Retinal pigment epithelial cell (primary cell): ENCODE measurements at regions not wholly inside any gene's neighbourhood (a gene's known extent, or its start where the extent isn't known, plus 50 kb on each side); places are given as distances from the start of the nearest gene placed in this dataset.
"Not testable (repeated sequence)": the region's sequence is repeated elsewhere in the genome, so short reads cannot be mapped to it uniquely, and the experiment has no call there.

Experiments used
- DNase-seq: peaks from one replicate; pipeline ENCODE4 v3.0.0-alpha.2; 2010; ENCODE audit warnings: low read depth
- H3K4me3 ChIP-seq: 2 replicates; pipeline ENCODE4 v1.5.1; 2011; ENCODE audit warnings: mild to moderate bottlenecking, low read length, control low read depth, moderate library complexity
- TF ChIP-seq, protein P1 (sequence below): conservative IDR thresholded peaks from 2 replicates; pipeline ENCODE4 v1.5.1; 2011; ENCODE audit warnings: low read depth, low read length, control low read depth, inconsistent platforms

DNA sequence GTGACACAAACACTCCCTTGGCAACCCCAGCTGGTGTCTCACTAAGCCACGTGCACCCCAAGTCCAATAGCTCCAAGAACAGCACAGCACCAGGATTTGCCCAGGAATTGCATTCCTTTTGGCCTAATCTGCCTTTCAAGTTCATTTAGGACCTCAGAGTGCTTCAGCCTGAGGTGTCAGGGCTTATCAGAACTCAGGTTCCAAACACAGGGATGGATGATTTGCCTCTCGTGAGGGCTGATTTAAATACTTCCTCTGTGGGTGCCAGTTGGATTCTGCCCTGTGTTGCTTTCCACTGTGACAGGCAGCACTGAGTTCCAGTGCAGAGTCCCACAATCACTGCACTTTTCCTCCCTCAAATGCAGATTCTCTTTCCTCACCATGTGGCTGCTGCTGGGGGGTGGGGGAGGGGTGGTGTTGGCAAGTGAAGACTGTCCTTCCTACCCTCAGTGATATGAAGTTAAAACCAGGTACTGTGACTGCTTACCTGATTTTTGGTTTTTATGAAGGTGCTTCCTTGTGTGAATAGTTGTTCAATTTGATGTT, 204.3 kb upstream of the STAC start:
- DNase-seq = peak; percentile 54
- no peak overlapping the region for H3K4me3 ChIP-seq
- TF ChIP-seq, protein P1, sequence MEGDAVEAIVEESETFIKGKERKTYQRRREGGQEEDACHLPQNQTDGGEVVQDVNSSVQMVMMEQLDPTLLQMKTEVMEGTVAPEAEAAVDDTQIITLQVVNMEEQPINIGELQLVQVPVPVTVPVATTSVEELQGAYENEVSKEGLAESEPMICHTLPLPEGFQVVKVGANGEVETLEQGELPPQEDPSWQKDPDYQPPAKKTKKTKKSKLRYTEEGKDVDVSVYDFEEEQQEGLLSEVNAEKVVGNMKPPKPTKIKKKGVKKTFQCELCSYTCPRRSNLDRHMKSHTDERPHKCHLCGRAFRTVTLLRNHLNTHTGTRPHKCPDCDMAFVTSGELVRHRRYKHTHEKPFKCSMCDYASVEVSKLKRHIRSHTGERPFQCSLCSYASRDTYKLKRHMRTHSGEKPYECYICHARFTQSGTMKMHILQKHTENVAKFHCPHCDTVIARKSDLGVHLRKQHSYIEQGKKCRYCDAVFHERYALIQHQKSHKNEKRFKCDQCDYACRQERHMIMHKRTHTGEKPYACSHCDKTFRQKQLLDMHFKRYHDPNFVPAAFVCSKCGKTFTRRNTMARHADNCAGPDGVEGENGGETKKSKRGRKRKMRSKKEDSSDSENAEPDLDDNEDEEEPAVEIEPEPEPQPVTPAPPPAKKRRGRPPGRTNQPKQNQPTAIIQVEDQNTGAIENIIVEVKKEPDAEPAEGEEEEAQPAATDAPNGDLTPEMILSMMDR = no peak

DNA sequence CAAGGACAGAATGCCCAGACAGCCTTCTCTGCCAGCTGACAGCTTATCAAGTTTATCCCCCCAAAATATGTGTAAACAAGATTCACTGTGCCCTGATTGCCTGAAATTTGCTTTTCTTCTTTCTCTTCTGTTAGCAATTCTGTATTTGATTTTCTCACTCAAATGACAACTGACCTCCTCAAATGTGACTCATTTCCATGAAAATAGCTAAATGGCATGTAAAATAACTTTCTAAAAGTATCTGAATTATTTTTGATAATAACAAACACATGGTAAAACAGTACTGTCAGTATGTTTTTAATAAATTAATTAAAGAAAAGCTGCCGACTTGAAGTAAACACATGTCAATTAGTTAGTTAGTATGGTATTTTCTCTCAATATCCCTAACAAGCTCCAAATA, 202.3 kb upstream of the STAC start:
- no peak for DNase-seq
- H3K4me3 ChIP-seq = no peak overlapping the region
- TF ChIP-seq, protein P1 = no peak

DNA sequence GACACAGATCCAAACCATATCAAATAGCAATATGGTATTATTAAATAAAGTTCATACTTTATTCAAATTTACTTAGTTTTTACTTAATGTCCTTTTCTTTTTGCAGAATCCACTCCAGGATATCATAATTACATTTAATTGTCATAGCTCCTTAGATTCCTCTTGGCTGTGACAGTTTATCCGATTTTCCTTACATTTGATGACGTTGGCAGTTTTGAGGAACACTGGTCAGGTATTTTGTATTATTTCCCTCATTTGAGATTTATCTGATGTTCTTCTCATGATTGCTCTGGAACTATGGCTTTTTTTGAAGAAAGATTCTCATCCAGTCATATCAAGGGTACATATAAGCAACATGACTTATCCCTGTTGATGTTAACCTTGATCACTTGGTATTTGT, 198.3 kb upstream of the STAC start:
- TF ChIP-seq, protein P1 = no peak

DNA sequence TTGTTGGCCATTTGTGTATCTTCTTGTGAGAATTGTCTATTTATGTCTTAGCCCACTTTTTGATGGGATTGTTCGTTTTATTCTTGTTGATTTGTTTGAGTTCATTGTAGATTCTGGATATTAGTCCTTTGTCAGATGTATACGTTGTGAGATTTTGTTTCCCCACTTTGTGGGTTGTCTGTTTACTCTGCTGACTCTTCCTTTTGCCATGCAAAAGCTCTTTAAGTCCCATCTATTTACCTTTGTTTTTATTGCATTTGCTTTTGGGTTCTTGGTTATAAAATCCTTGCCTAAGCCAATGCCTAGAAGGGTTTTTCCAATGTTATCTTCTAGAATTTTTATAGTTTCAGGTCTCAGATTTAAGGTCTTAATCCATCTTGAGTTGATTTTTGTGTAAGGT, 193.1 kb upstream of the STAC start:
- DNase-seq, H3K4me3 ChIP-seq: not testable (repeated sequence)

More for the DNA sequence above, 198.3 kb upstream of the STAC start:
- no peak overlapping the region for H3K4me3 ChIP-seq
- no peak for DNase-seq

DNA sequence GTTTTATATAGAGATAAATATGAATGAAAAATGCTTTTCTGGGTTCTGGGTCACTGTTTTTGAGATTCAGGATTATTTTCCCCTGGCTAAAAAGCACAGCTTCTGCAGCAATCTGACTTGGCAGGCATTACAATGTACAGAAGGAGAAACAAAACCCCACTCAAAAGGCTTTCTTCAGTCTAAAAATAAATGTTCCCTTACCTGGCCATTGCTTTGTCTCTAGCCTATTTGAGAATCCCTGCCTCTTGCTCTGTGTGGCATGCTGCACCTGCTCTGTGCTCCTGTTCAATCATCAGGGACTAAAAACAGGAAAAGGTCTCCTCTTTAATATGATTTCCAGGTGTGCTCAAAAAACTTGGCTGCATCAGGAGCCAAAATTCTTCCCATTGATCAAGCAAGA, 187.4 kb upstream of the STAC start:
- DNase-seq = no peak
- no peak overlapping the region for H3K4me3 ChIP-seq
- TF ChIP-seq, protein P1 = no peak

DNA sequence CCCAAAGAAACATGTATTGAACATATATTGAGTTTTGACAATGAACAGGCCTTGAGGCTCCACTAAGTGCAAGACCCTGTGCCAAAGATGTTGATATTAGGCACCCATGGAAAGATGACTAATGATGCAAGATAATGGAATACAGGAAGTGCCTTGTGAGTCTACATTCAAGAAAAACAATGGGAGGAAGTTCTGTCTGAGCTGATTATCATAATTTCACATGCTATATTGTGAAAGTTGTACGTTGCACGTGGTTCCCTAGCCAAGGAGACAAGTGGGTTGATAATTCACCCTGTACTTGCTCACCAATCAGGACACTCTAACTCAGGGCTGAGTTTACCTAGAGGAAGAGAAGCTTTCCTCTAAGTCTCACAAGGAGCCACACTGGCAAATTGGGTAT, 186.9 kb upstream of the STAC start:
- H3K4me3 ChIP-seq = no peak overlapping the region
- TF ChIP-seq, protein P1 = no peak
- DNase-seq = no peak

DNA sequence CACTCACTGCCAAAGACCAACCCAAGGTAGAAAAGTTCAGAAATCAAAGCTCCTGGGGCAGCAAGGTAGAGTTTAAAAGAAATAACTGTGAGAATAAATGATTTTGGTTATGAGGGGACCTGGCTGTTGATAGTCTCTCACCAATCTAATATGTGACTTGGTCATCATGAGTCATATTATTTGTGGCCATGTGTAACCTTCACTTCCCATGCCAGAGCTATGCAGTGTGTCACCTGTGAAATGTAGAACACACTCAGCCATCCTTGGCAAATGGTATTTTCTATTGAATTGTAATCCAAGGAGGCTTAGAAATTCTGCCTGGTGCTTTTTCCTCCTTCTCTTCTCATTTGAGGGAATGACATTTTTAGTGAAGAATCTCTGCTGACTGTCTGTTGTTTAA, 184.2 kb upstream of the STAC start:
- DNase-seq = no peak
- H3K4me3 ChIP-seq = no peak overlapping the region
- TF ChIP-seq, protein P1 = no peak

DNA sequence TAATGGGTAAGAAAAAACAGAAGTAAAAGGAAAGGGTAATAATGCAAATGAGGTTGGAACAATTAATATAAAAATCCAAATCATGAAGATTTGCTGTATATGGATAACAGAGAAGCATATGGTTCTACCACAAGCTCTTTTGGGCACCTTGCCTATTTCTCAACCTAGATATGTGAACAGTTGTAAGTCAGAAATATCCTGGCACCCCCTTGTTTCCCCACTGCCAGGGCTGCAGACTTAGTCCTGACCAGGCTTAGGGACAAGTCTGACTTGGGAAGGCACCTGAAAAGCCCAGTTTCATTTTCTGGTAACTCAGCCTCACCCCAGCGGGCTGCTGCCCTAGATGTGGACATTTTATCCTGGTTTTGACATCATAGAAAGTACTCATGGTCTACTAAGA, 183.2 kb upstream of the STAC start:
- TF ChIP-seq, protein P1 = no peak
- no peak for DNase-seq
- H3K4me3 ChIP-seq = no peak overlapping the region
